ENCODE measurements at regions not wholly inside any gene's neighbourhood (a gene's known extent, or its start where the extent isn't known, plus 50 kb on each side); places are given as distances from the start of the nearest gene placed in this dataset.

- Histone ChIP-seq H3K4me3 (no peak overlapping the region), H3K4me1 (no peaks in the 10 kb centered on the region), H3K36me3 (no peaks in the 10 kb centered on the region), H3K27ac (no peak overlapping the region), H3K27me3 (replicated peaks in 1 of 7) (no peaks in the 10 kb centered on the region), H3K9me3 (no peaks in the 10 kb centered on the region)
- TF ChIP-seq POLR2A (IDR thresholded peaks at IDR 0.05) (no peak), POLR2AphosphoS5 (IDR thresholded peaks at IDR 0.05) (no peak), CTCF (IDR thresholded peaks at IDR 0.05 in 8 of 11, conservative IDR thresholded peaks at IDR 0.05 in 3 of 11) (no peak)
- no peak for DNase-seq
- WGBS, 5 donors = 75 to 93% (median 85%) methylated on average over 2 of the region's 2 CpGs
- intact Hi-C loops (cut with DNase I; ENCODE audit: low total_unique reads) = no loop called here
These were observed 516.7 kb downstream of the NTRK2 start for GRCh38 chr9:85186218-85186585.

- Histone ChIP-seq H3K9me3 (no peaks in the 10 kb centered on the region), H3K27ac (no peak overlapping the region), H3K36me3 (no peaks in the 10 kb centered on the region), H3K4me3 (no peak overlapping the region), H3K4me1 (no peaks in the 10 kb centered on the region), H3K27me3 (replicated peaks in 1 of 7) (no peaks in the 10 kb centered on the region)
- intact Hi-C loops (cut with DNase I; ENCODE audit: low total_unique reads) = no loop called here
- WGBS, 5 donors = 90 to 99% (median 96%) methylated on average over 3 of the region's 3 CpGs
- TF ChIP-seq POLR2A (IDR thresholded peaks at IDR 0.05) = no peak
- no peak for TF ChIP-seq POLR2AphosphoS5 (IDR thresholded peaks at IDR 0.05)
- no peak for TF ChIP-seq CTCF (IDR thresholded peaks at IDR 0.05 in 8 of 11, conservative IDR thresholded peaks at IDR 0.05 in 3 of 11)
- no peak for DNase-seq
These were observed 516.1 kb downstream of the NTRK2 start for GRCh38 chr9:85185486-85186217.

GRCh38 chr9:85182383-85182782, 512.9 kb downstream of the NTRK2 start:
- H3K27ac ChIP-seq = no peak overlapping the region
- WGBS, 5 donors = 64 to 71% (median 69%) methylated on average over 4 of the region's 4 CpGs
- intact Hi-C loops (cut with DNase I; ENCODE audit: low total_unique reads) = no loop called here
- no peak for TF ChIP-seq CTCF (IDR thresholded peaks at IDR 0.05 in 8 of 11, conservative IDR thresholded peaks at IDR 0.05 in 3 of 11)
- no peak for TF ChIP-seq POLR2AphosphoS5 (IDR thresholded peaks at IDR 0.05)
- TF ChIP-seq POLR2A (IDR thresholded peaks at IDR 0.05) = no peak
- H3K9me3 ChIP-seq = no peaks in the 10 kb centered on the region
- no peaks in the 10 kb centered on the region for H3K4me1 ChIP-seq
- H3K27me3 ChIP-seq (replicated peaks in 1 of 7) = no peaks in the 10 kb centered on the region
- DNase-seq = no peak
- no peak overlapping the region for H3K4me3 ChIP-seq
- no peaks in the 10 kb centered on the region for H3K36me3 ChIP-seq

GRCh38 chr9:85178474-85178873, 508.9 kb downstream of the NTRK2 start:
- Histone ChIP-seq H3K36me3 (no peaks in the 10 kb centered on the region), H3K4me3 (no peak overlapping the region), H3K27ac (no peak overlapping the region), H3K4me1 (no peaks in the 10 kb centered on the region), H3K27me3 (replicated peaks in 1 of 7) (peaks cover 0 to 5% (median 0%) of the 10 kb centered on the region in 7 donors), H3K9me3 (no peaks in the 10 kb centered on the region)
- intact Hi-C loops (cut with DNase I; ENCODE audit: low total_unique reads) = no loop called here
- no peak for DNase-seq
- TF ChIP-seq POLR2A (IDR thresholded peaks at IDR 0.05) = no peak
- no peak for TF ChIP-seq CTCF (IDR thresholded peaks at IDR 0.05 in 8 of 11, conservative IDR thresholded peaks at IDR 0.05 in 3 of 11)
- TF ChIP-seq POLR2AphosphoS5 (IDR thresholded peaks at IDR 0.05) = no peak
- 34 to 52% (median 39%) methylated on average over 4 of the region's 4 CpGs for WGBS, 5 donors

All from spleen (tissue), 11 donors.